Esophagus muscularis mucosa (tissue), 4 donors: ENCODE measurements at regions not wholly inside any gene's neighbourhood (a gene's known extent, or its start where the extent isn't known, plus 50 kb on each side); places are given as distances from the start of the nearest gene placed in this dataset.

Source experiments
- DNase-seq: peaks from one replicate; pipeline ENCODE4 v3.0.0-alpha.2; 2017; ENCODE audit errors: extremely low spot score
- H3K27ac ChIP-seq, 4 donors: fragments of 200-600 bp; sonication (generic); replicated peaks in 1 of 4; 1 replicate in 3 of 4; 2 replicates in 1 of 4; pipeline ENCODE4 v1.5.1; 2016 to 2019; ENCODE audit warnings: mild to moderate bottlenecking in 1 of 4
- H3K27me3 ChIP-seq, 4 donors: fragments of 200-600 bp; sonication (generic); one replicate each; pipeline versions ENCODE4 v1.5.1 to v1.6.0; 2016 to 2019
- H3K36me3 ChIP-seq, 4 donors: fragments of 200-600 bp; sonication (generic); one replicate each; pipeline ENCODE4 v1.5.1; 2016 to 2019
- H3K4me1 ChIP-seq, 4 donors: fragments of 200-600 bp; sonication (generic); one replicate each; pipeline ENCODE4 v1.5.1; 2016 to 2019
- H3K4me3 ChIP-seq, 4 donors: fragments of 200-600 bp; sonication (generic); 1 replicate in 2 of 4; 2 replicates in 2 of 4; pipeline ENCODE4 v1.5.1; 2016 to 2019; ENCODE audit warnings: mild to moderate bottlenecking in 4 of 4, moderate library complexity in 1 of 4
- H3K9me3 ChIP-seq, 4 donors: fragments of 200-600 bp; sonication (generic); 1 replicate in 3 of 4; 2 replicates in 1 of 4; pipeline ENCODE4 v1.5.1; 2016 to 2019
- CTCF ChIP-seq, 3 experiments: fragments of 200-600 bp in 2 of 3; fragments of 450-650 bp in 1 of 3; sonication (generic) in 2 of 3; IDR thresholded peaks; one replicate each; pipeline ENCODE4 v1.5.1; 2017 to 2019; ENCODE audit warnings: antibody characterized with exemption in 3 of 3, mild to moderate bottlenecking in 2 of 3, moderate library complexity in 1 of 3
- EP300 ChIP-seq: sonication (generic); formaldehyde crosslinking; IDR thresholded peaks from one replicate; pipeline ENCODE4 v1.6.1; 2017; ENCODE audit warnings: antibody characterized with exemption
- POLR2A ChIP-seq: fragments of 450-650 bp; IDR thresholded peaks from one replicate; pipeline ENCODE4 v1.6.1; 2017; ENCODE audit warnings: antibody characterized with exemption, moderate library complexity, mild to moderate bottlenecking, low read depth
- POLR2AphosphoS5 ChIP-seq, 2 donors: sonication (generic); formaldehyde crosslinking; IDR thresholded peaks; one replicate each; pipeline ENCODE4 v1.6.1; 2017; ENCODE audit warnings: antibody characterized with exemption in 2 of 2
- WGBS: methylation state at CpG from one replicate; pipeline ENCODE4 v1.1.5; 2018; 5-methylcytosine and 5-hydroxymethylcytosine counted together
- intact Hi-C: fragments of 100-400 bp; cut with DNase I; formaldehyde crosslinking; loops from one replicate; pipeline ENCODE4 v1.15.1; 2023

GRCh38 chr14:22456998-22457594 is 131.9 kb downstream of the DAD1 start:
- no peak overlapping the region for H3K27ac ChIP-seq
- TF ChIP-seq CTCF (IDR thresholded peaks at IDR 0.05), result no peak
- TF ChIP-seq EP300, result no peak
- no peak for TF ChIP-seq POLR2AphosphoS5 (IDR thresholded peaks at IDR 0.05)
- no peak for TF ChIP-seq POLR2A
- H3K4me1 ChIP-seq, result peaks cover 0 to 29% (median 23%) of the 10 kb centered on the region in 4 donors
- no peaks in the 10 kb centered on the region for H3K36me3 ChIP-seq
- DNase-seq, result no peak
- H3K9me3 ChIP-seq, result no peaks in the 10 kb centered on the region
- intact Hi-C loops, result no loop called here
- WGBS, result 81% methylated on average over 2 of the region's 2 CpGs
- no peak overlapping the region for H3K4me3 ChIP-seq
- H3K27me3 ChIP-seq, result peaks cover 0 to 6% (median 0%) of the 10 kb centered on the region in 4 donors

DNA sequence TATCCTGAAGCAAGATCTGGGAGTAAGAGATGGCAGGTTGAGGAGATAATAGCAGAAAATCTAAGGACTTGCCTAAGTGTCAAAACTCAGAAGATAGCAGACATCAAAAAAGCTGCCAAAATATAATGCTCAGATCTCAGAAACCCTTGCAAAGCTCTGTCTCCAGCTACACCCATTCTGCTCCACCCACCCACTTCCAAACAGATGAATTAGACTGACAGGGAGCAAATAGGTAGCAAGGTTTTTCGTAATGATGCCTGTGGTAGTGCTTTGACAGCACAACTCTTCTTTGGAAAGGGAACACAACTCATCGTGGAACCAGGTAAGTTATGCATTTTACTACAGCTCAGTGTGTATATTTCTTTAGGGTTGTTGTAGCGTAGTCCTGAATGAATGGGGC is 132.6 kb downstream of the DAD1 start:
- TF ChIP-seq POLR2A (no peak), EP300 (no peak), POLR2AphosphoS5 (IDR thresholded peaks at IDR 0.05) (no peak), CTCF (IDR thresholded peaks at IDR 0.05) (no peak)

GRCh38 chr14:22452330-22452729 is 136.7 kb downstream of the DAD1 start:
- no peak overlapping the region for H3K27ac ChIP-seq
- no peak for DNase-seq
- intact Hi-C loops, result no loop called here
- H3K36me3 ChIP-seq, result no peaks in the 10 kb centered on the region
- H3K4me1 ChIP-seq, result peaks cover 6 to 19% (median 14%) of the 10 kb centered on the region in 4 donors
- H3K9me3 ChIP-seq, result no peaks in the 10 kb centered on the region
- TF ChIP-seq EP300 (no peak), POLR2AphosphoS5 (IDR thresholded peaks at IDR 0.05) (no peak)
- H3K27me3 ChIP-seq, result peaks cover 0 to 31% (median 0%) of the 10 kb centered on the region in 4 donors
- WGBS, result 91% methylated on average over 4 of the region's 4 CpGs
- no peak overlapping the region for H3K4me3 ChIP-seq

More for the DNA sequence above, 132.6 kb downstream of the DAD1 start:
- no peaks in the 10 kb centered on the region for H3K36me3 ChIP-seq
- intact Hi-C loops, result no loop called here
- H3K9me3 ChIP-seq, result no peaks in the 10 kb centered on the region
- peaks cover 0 to 29% (median 23%) of the 10 kb centered on the region in 4 donors for H3K4me1 ChIP-seq
- H3K27me3 ChIP-seq, result peaks cover 0 to 6% (median 0%) of the 10 kb centered on the region in 4 donors
- 84% methylated on average over 3 of the region's 3 CpGs for WGBS
- no peak for DNase-seq
- H3K4me3 ChIP-seq, result no peak overlapping the region
- no peak overlapping the region for H3K27ac ChIP-seq

DNA sequence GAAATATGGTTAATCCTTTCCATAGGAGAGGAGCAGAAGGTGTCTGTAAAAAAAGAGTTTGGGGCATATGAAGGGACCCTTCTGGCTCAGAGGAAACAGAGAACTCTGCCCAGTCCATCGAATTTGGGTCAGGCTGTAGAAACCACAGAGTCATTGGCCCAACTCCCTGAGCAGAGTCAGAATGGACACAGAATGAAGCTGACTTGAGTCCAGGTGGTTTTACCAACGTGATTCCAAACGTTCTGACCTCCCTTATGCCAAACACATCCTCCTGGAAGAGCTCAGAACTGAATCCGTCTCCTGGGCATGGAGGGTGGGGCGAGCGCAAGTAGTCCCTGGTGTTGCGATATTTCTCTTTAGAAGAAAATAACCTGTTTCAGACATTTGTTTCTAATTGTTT is 138.8 kb downstream of the DAD1 start:
- no peak for TF ChIP-seq CTCF (IDR thresholded peaks at IDR 0.05)
- TF ChIP-seq POLR2AphosphoS5 (IDR thresholded peaks at IDR 0.05), result no peak
- no peak for TF ChIP-seq POLR2A
- TF ChIP-seq EP300, result no peak
- WGBS, result 78% methylated on average over 7 of the region's 7 CpGs
- H3K27ac ChIP-seq, result no peak overlapping the region
- H3K4me3 ChIP-seq, result no peak overlapping the region
- H3K36me3 ChIP-seq, result no peaks in the 10 kb centered on the region
- H3K9me3 ChIP-seq, result no peaks in the 10 kb centered on the region
- intact Hi-C loops, result no loop called here
- no peak for DNase-seq
- H3K27me3 ChIP-seq, result peaks cover 0 to 38% (median 0%) of the 10 kb centered on the region in 4 donors
- peaks cover 1 to 7% (median 6%) of the 10 kb centered on the region in 4 donors for H3K4me1 ChIP-seq

- no peak overlapping the region for H3K27ac ChIP-seq
These were observed 139.5 kb downstream of the DAD1 start for GRCh38 chr14:22449600-22449905.

More at GRCh38 chr14:22449600-22449905, 139.5 kb downstream of the DAD1 start:
- Histone ChIP-seq H3K36me3 (no peaks in the 10 kb centered on the region), H3K4me1 (peaks cover 0 to 6% (median 2%) of the 10 kb centered on the region in 4 donors), H3K27me3 (peaks cover 0 to 38% (median 0%) of the 10 kb centered on the region in 4 donors), H3K4me3 (no peak overlapping the region), H3K9me3 (no peaks in the 10 kb centered on the region)
- TF ChIP-seq POLR2A (no peak), POLR2AphosphoS5 (IDR thresholded peaks at IDR 0.05) (no peak), EP300 (no peak), CTCF (IDR thresholded peaks at IDR 0.05) (no peak)
- intact Hi-C loops, result no loop called here
- no peak for DNase-seq
- WGBS, result 83% methylated on average over 2 of the region's 2 CpGs
